NCI-H446 treated with DMSO at 0.1 percent for 48 hours (cell line): ENCODE measurements at regions not wholly inside any gene's neighbourhood (a gene's known extent, or its start where the extent isn't known, plus 50 kb on each side); places are given as distances from the start of the nearest gene placed in this dataset.
"Not testable (repeated sequence)": the region's sequence is repeated elsewhere in the genome, so short reads cannot be mapped to it uniquely, and the experiment has no call there.

Source experiments
- DNase-seq: peaks from one replicate; lab custom pipeline; 2025; lab: John Stamatoyannopoulos, UW

- DNase-seq: no peak
Measured at GRCh38 chr2:120625865-120626560, 109.7 kb upstream of the GLI2 start.

- no peak for DNase-seq
Measured at GRCh38 chr2:120626566-120626965, 109.1 kb upstream of the GLI2 start.

GRCh38 chr2:120628248-120628647 is 107.4 kb upstream of the GLI2 start:
- DNase-seq: no peak

GRCh38 chr2:120629241-120629895 is 106.3 kb upstream of the GLI2 start:
- DNase-seq: no peak

- no peak for DNase-seq
Measured at GRCh38 chr2:120630031-120630701, 105.5 kb upstream of the GLI2 start.

GRCh38 chr2:120631236-120631635 is 104.4 kb upstream of the GLI2 start:
- no peak for DNase-seq

GRCh38 chr2:120631724-120632123 is 103.9 kb upstream of the GLI2 start:
- no peak for DNase-seq

GRCh38 chr2:120632796-120633646 is 102.6 kb upstream of the GLI2 start:
- no peak for DNase-seq

- DNase-seq: no peak
Measured at GRCh38 chr2:120634533-120634932, 101.1 kb upstream of the GLI2 start.

- no peak for DNase-seq
Measured at GRCh38 chr2:120635146-120635545, 100.5 kb upstream of the GLI2 start.

- DNase-seq: no peak
Measured at GRCh38 chr2:120637847-120638246, 97.8 kb upstream of the GLI2 start.

GRCh38 chr2:120638450-120638849 is 97.2 kb upstream of the GLI2 start:
- DNase-seq: no peak

- no peak for DNase-seq
Measured at GRCh38 chr2:120641366-120641771, 94.3 kb upstream of the GLI2 start.

- no peak for DNase-seq
Measured at GRCh38 chr2:120642646-120643045, 93.0 kb upstream of the GLI2 start.

- no peak for DNase-seq
Measured at GRCh38 chr2:120646994-120647393, 88.7 kb upstream of the GLI2 start.

- DNase-seq: no peak
Measured at GRCh38 chr2:120647487-120647886, 88.2 kb upstream of the GLI2 start.

GRCh38 chr2:120649381-120649780 is 86.3 kb upstream of the GLI2 start:
- DNase-seq: not testable (repeated sequence)

GRCh38 chr2:120650022-120650644 is 85.5 kb upstream of the GLI2 start:
- DNase-seq: no peak

- DNase-seq: no peak
Measured at GRCh38 chr2:120651818-120652217, 83.8 kb upstream of the GLI2 start.

GRCh38 chr2:120653046-120653445 is 82.6 kb upstream of the GLI2 start:
- DNase-seq: no peak

- no peak for DNase-seq
Measured at GRCh38 chr2:120653871-120654270, 81.8 kb upstream of the GLI2 start.
